Fibroblast of pulmonary artery (primary cell): ENCODE measurements at regions not wholly inside any gene's neighbourhood (a gene's known extent, or its start where the extent isn't known, plus 50 kb on each side); places are given as distances from the start of the nearest gene placed in this dataset.

Experiments
- DNase-seq: peaks from one replicate; pipeline ENCODE4 v3.0.0-alpha.2; 2010; ENCODE audit warnings: low read depth
- H3K4me3 ChIP-seq: replicated peaks from 2 replicates; pipeline ENCODE4 v1.5.1; 2011; ENCODE audit warnings: low read depth, mild to moderate bottlenecking, control low read depth, low read length, moderate library complexity
- CTCF ChIP-seq: IDR thresholded peaks from 2 replicates; pipeline ENCODE4 v1.5.1; 2011; ENCODE audit warnings: mild to moderate bottlenecking, control low read depth, low read length, inconsistent platforms; ENCODE audit errors: missing control alignments

GRCh38 chr11:42713279-42713678, 598.5 kb upstream of the API5 start:
- H3K4me3 ChIP-seq: no peak overlapping the region
- DNase-seq: no peak
- no peak for TF ChIP-seq CTCF

- no peak overlapping the region for H3K4me3 ChIP-seq
- no peak for DNase-seq
- TF ChIP-seq CTCF: no peak
These were observed 598.0 kb upstream of the API5 start for GRCh38 chr11:42713753-42714152.

DNA sequence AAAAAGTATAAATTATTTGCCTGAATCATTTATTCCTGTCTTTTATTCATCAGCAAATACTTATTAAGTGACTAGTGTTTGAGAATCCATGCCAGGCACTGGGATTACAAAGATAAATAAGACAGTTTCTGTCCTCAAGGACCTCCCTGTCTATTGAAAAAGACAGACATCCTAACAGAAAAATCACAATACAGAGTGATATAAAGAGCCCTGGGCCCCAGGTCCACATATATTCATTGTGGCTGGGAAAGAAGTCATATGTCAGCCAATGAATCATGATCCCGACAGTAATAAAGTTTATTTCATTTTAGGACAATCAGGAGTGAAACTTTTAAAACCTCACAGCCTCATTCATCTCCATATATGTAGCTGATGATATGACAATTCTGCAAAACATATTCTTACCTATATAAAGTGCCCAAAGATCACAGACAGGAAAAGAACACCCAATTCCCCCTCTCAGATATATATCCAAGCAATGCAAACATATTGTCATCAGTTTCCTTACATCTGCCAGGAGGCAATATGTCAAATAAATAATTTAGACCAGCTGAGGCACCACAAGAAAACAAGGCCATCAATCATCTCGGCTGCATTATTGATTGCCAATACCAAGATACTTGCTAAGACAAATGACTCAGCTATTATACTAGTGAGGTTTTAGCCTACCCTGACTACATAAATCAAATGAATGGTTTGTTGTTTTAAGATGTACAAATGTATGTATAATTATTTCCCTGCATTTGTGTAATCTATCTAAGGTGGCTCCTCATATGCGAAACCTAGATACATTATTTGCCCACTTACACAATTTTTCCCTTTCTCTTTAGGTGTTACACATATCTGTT, 590.9 kb upstream of the API5 start:
- DNase-seq: no peak
- no peak overlapping the region for H3K4me3 ChIP-seq
- no peak for TF ChIP-seq CTCF

DNA sequence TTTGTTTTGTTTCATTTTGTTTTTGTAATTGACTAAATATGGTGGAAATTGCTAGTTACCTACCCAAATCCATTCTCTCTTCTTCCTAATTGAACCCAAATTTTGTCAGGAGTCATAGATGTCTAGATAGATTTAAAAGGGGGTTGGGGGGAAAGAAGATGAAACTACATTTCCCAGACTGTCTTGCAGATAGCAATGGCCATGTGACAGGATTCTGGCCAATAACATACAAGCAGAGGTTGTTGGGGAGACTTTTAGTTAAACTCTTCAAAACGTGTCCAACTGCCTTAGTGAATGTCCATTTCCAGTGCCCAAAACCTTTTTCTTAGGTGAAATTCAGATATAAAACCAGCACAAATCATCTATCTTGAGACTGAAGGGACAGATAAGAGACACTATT, 583.9 kb upstream of the API5 start:
- no peak for TF ChIP-seq CTCF
- H3K4me3 ChIP-seq: no peak overlapping the region
- DNase-seq: no peak

DNA sequence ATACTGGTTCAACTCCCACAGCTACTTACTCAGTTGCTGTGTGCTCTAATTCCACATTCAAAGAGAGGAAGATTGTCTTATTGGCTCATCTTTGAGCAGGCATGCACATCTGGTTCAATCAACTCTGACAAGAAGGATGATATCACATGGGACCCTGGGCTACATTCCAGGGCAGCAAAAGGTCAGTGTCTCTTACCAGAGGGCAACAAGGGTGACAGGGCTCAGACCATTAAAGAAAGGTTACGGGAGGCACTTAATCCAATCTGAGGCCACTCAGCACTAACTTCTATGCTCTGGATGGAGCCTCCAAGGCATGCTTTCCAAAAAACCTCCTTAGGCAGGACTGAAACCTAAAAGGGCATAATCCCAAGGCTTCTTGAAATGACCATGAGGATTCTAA, 549.4 kb upstream of the API5 start:
- no peak for DNase-seq
- H3K4me3 ChIP-seq: no peak overlapping the region
- no peak for TF ChIP-seq CTCF

- no peak for TF ChIP-seq CTCF
- DNase-seq: no peak
- H3K4me3 ChIP-seq: no peak overlapping the region
These were observed 546.9 kb upstream of the API5 start for GRCh38 chr11:42764936-42765335.

DNA sequence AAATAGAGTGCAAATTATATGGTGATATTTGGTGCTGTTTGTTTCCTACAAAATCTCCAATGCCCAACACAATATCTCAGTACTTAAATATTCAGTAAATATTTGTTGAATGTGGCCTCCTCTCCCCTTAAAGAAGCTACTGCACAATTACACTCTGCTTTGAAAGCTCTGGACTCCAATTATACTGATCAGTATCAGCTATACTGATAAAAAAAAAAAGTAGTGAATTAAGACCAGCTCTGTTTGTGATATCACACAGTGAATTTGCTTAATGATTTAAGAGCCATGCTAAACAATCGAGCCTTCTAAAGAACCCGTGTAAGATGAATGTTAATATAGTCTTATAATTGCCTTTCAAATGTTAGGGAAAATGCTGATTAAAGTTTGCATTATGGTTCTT, 543.2 kb upstream of the API5 start:
- H3K4me3 ChIP-seq: no peak overlapping the region
- no peak for DNase-seq
- TF ChIP-seq CTCF: no peak
